Activated naive CD4-positive, alpha-beta T cell treated with anti-CD3 and anti-CD28 coated beads, Interleukin-2, amount 50 U/mL, for 72 hours (primary cell): ENCODE measurements at regions not wholly inside any gene's neighbourhood (a gene's known extent, or its start where the extent isn't known, plus 50 kb on each side); places are given as distances from the start of the nearest gene placed in this dataset.
"Not testable (repeated sequence)": the region's sequence is repeated elsewhere in the genome, so short reads cannot be mapped to it uniquely, and the experiment has no call there.

ENCODE experiments used
- ATAC-seq, 2 donors: fragments of 150-1000 bp; cut with Tn5 transposase; 2 replicates each; pipeline ENCODE4 v1.10.0; 2021; ENCODE audit warnings: mild to moderate bottlenecking in 2 of 2, moderate library complexity in 2 of 2
- DNase-seq, 2 donors: peaks; one replicate each; pipeline ENCODE4 v3.0.0; 2021 to 2022; ENCODE audit warnings: low spot score in 2 of 2
- H3K27ac Mint-ChIP-seq, 2 donors: one replicate each; pipeline ENCODE4 v1.8.0; 2022; ENCODE audit warnings: mild to moderate bottlenecking in 2 of 2, mixed read lengths in 2 of 2
- H3K36me3 Mint-ChIP-seq, 2 donors: one replicate each; pipeline ENCODE4 v1.8.0; 2022; ENCODE audit warnings: mixed read lengths in 2 of 2
- H3K9me3 Mint-ChIP-seq, 2 donors: one replicate each; pipeline ENCODE4 v1.8.0; 2022; ENCODE audit warnings: mixed read lengths in 2 of 2

- DNase-seq (no peak), ATAC-seq (no peak)
- H3K27ac Mint-ChIP-seq: no peak overlapping the region
- H3K36me3 Mint-ChIP-seq: no peaks in the 10 kb centered on the region
- peaks cover 6 to 17% of the 10 kb centered on the region in 2 donors for H3K9me3 Mint-ChIP-seq
Measured at GRCh38 chr10:109105725-109106124, 817.6 kb downstream of the XPNPEP1 start.

- DNase-seq (no peak), ATAC-seq (no peak)
- H3K9me3 Mint-ChIP-seq: peaks cover 9 to 18% of the 10 kb centered on the region in 2 donors
- no peak overlapping the region for H3K27ac Mint-ChIP-seq
- H3K36me3 Mint-ChIP-seq: no peaks in the 10 kb centered on the region
Measured at GRCh38 chr10:109104806-109105205, 818.5 kb downstream of the XPNPEP1 start.

- peaks cover 9 to 13% of the 10 kb centered on the region in 2 donors for H3K9me3 Mint-ChIP-seq
- no peak for ATAC-seq
- H3K27ac Mint-ChIP-seq: no peak overlapping the region
- no peaks in the 10 kb centered on the region for H3K36me3 Mint-ChIP-seq
- DNase-seq: no peak
Measured at GRCh38 chr10:109103278-109103677, 820.0 kb downstream of the XPNPEP1 start.

GRCh38 chr10:109089779-109090178 lies 833.5 kb downstream of the XPNPEP1 start:
- DNase-seq: no peak
- ATAC-seq: no peak

GRCh38 chr10:109071539-109071938 lies 851.8 kb downstream of the XPNPEP1 start:
- H3K27ac Mint-ChIP-seq: no peak overlapping the region
- ATAC-seq (no peak), DNase-seq (no peak)
- H3K36me3 Mint-ChIP-seq: no peaks in the 10 kb centered on the region
- H3K9me3 Mint-ChIP-seq: peaks cover 30 to 37% of the 10 kb centered on the region in 2 donors

More at GRCh38 chr10:109089779-109090178, 833.5 kb downstream of the XPNPEP1 start:
- Mint-ChIP-seq H3K9me3 (peaks cover 9 to 25% of the 10 kb centered on the region in 2 donors), H3K27ac (no peak overlapping the region), H3K36me3 (no peaks in the 10 kb centered on the region)

DNA sequence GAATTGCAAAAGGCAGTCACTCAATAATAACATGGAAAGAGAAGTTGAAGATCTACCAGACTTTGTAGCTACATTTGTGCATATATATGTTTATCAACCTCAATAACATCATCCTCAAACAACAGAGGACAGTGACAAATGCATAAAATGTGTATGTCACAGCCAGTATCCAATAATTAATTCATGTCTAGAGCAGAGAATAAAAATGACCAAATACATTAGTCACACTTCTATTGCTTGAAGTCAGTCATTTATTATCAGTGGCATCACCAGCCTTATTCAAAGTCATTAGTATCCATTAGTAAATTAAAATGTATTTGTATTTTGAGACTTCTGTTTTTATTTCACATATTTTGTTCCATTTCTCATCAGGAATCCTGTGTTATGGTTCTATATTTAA lies 852.8 kb downstream of the XPNPEP1 start:
- H3K9me3 Mint-ChIP-seq: peaks cover 34 to 42% of the 10 kb centered on the region in 2 donors
- no peaks in the 10 kb centered on the region for H3K36me3 Mint-ChIP-seq
- DNase-seq (no peak), ATAC-seq (no peak)
- no peak overlapping the region for H3K27ac Mint-ChIP-seq

DNA sequence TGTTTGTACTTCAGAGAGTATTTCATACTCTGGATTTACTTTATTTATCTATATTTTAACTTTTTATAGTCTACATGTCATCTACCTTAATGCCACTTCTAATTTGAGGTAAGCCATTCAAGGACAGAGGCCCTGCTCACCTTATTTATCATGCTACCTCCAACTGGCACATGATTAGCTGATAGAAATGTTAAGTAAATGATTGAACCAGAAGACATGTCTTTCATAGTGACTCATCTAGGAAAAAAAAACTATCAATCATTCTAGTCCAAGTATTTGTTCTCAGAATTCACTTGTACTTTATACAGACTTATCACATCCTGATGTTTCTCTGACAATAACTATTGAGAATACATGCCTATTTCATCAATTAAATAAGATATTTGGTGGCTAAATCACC lies 856.3 kb downstream of the XPNPEP1 start:
- ATAC-seq: no peak
- no peak overlapping the region for H3K27ac Mint-ChIP-seq
- H3K36me3 Mint-ChIP-seq: no peaks in the 10 kb centered on the region
- H3K9me3 Mint-ChIP-seq: peaks cover 27 to 29% of the 10 kb centered on the region in 2 donors
- DNase-seq: no peak

GRCh38 chr10:109065821-109066220 lies 857.5 kb downstream of the XPNPEP1 start:
- no peak overlapping the region for H3K27ac Mint-ChIP-seq
- no peak for DNase-seq
- H3K9me3 Mint-ChIP-seq: peaks cover 23 to 29% of the 10 kb centered on the region in 2 donors
- ATAC-seq: no peak
- H3K36me3 Mint-ChIP-seq: no peaks in the 10 kb centered on the region

GRCh38 chr10:109062371-109062770 lies 860.9 kb downstream of the XPNPEP1 start:
- Mint-ChIP-seq H3K27ac (no peak overlapping the region), H3K9me3 (peaks cover 8 to 13% of the 10 kb centered on the region in 2 donors), H3K36me3 (no peaks in the 10 kb centered on the region)
- ATAC-seq: no peak
- DNase-seq: no peak

DNA sequence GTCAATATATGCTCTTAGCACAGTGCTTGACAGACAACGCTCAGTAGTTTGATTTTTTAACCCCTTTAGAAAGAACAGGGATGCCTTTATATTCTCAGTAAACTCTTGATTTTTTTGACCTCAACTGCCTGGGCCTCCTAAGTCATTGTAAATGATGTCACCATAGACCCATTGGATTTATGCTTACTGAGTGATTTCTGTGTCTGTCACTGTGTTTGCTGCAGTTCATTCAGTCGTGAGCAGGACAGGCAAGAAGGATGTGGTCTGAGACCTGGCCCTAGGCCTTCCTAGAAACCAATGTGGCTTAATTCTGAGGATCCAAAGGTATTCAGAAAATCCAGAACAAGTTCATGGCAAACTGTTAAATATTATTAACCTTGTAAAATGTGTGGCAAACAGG lies 868.1 kb downstream of the XPNPEP1 start:
- no peak for DNase-seq
- Mint-ChIP-seq H3K9me3 (peaks cover 4 to 9% of the 10 kb centered on the region in 2 donors), H3K27ac (no peak overlapping the region), H3K36me3 (no peaks in the 10 kb centered on the region)
- ATAC-seq: no peak

DNA sequence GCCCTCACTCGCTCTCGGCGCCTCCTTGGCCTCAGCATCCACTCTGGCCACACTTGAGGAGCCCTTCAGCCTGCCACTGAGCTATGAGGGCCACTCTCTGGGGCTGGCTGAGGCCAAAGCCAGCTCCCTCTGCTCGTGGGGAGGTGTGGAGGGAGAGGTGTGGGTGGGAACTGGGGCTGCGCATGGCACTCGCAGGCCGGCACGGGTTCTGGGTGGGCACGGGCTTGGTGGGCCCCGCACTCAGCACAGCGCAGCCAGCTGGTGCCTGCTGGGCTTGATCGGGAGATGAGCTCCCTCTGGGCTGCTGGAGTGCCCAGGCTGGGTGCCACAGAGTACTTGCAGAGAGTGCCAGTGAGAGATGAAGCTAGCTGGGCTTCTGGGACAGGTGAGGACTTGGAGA lies 875.5 kb downstream of the XPNPEP1 start:
- no peak overlapping the region for H3K27ac Mint-ChIP-seq
- ATAC-seq (no peak), DNase-seq (no peak)
- peaks cover 13 to 17% of the 10 kb centered on the region in 2 donors for H3K9me3 Mint-ChIP-seq
- H3K36me3 Mint-ChIP-seq: no peaks in the 10 kb centered on the region

DNA sequence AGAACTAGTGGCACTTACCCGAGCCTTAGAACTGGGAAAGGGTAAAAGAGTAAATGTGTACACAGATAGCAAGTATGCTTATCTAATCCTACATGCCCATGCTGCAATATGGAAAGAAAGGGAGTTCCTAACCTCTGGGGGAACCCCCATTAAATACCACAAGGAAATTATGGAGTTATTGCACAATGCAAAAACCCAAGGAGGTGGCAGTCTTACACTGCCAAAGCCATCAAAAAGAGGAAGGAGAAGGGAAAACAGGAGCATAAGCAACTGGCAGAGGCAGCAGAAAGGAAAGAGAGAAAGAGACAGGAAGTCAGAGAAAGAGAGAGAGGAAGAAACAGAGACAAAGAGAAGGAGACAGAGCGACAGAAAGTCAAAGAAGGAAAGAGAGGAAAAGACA lies 876.9 kb downstream of the XPNPEP1 start:
- H3K27ac Mint-ChIP-seq: peak overlapping the region in 1 of 2 donors; percentile 37
- H3K36me3 Mint-ChIP-seq, ATAC-seq, DNase-seq: not testable (repeated sequence)
- H3K9me3 Mint-ChIP-seq: peaks cover 11 to 22% of the 10 kb centered on the region in 2 donors

- Mint-ChIP-seq H3K27ac (no peak overlapping the region), H3K9me3 (peaks cover 10 to 12% of the 10 kb centered on the region in 2 donors), H3K36me3 (no peaks in the 10 kb centered on the region)
- ATAC-seq (no peak), DNase-seq (no peak)
Measured at GRCh38 chr10:109040622-109041021, 882.7 kb downstream of the XPNPEP1 start.

DNA sequence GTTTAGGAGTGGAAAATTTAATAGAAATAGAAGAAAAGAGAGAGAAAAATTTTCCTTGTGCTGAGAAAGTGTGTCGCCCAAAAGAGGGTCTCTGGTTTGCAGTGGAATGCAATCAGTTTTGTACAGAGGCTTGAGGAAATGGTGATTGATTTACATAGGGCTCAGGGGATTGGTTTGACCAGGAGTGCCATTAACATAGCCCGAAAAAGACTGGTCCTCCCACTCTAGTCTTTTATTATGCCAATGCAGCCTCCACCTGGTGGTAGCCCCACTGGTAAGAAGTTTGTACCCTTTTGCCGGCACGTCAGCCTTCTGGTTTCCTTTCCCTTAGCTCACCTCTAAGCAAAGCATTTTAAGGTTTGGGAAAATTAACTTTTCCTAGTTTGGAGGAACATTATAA lies 885.3 kb downstream of the XPNPEP1 start:
- Mint-ChIP-seq H3K36me3 (no peaks in the 10 kb centered on the region), H3K27ac (no peak overlapping the region), H3K9me3 (peaks cover 11 to 12% of the 10 kb centered on the region in 2 donors)
- DNase-seq (no peak), ATAC-seq (no peak)

GRCh38 chr10:109030581-109031210 lies 892.6 kb downstream of the XPNPEP1 start:
- peaks cover 9 to 11% of the 10 kb centered on the region in 2 donors for H3K9me3 Mint-ChIP-seq
- no peak for ATAC-seq

GRCh38 chr10:109029870-109030269 lies 893.4 kb downstream of the XPNPEP1 start:
- ATAC-seq: no peak
- Mint-ChIP-seq H3K27ac (no peak overlapping the region), H3K9me3 (peaks cover 9 to 11% of the 10 kb centered on the region in 2 donors), H3K36me3 (no peaks in the 10 kb centered on the region)
- DNase-seq: no peak

More at GRCh38 chr10:109030581-109031210, 892.6 kb downstream of the XPNPEP1 start:
- DNase-seq: no peak
- Mint-ChIP-seq H3K27ac (no peak overlapping the region), H3K36me3 (no peaks in the 10 kb centered on the region)

- no peak overlapping the region for H3K27ac Mint-ChIP-seq
Measured at GRCh38 chr10:109027534-109028185, 895.7 kb downstream of the XPNPEP1 start.

DNA sequence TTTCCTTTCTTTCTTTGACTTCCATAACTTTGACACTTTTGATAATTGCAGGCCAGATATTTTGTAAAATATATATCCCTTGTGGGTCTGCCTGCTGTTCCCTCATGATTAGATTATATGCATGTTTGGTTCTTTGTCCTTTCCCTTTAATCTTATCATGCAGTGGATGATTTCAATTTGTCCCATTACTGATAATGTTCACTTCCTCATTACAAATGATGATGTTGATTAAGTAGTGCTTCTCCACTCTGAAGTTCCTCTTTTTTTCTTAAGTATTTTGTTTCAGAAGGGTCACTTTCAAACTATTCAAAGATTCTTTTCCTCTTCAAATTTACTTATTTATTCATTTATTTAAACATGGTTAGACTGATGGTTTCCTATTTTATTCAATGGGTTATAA lies 898.1 kb downstream of the XPNPEP1 start:
- H3K9me3 Mint-ChIP-seq: peaks cover 0 to 9% of the 10 kb centered on the region in 2 donors
- no peaks in the 10 kb centered on the region for H3K36me3 Mint-ChIP-seq
- no peak for ATAC-seq
- DNase-seq: no peak
- H3K27ac Mint-ChIP-seq: no peak overlapping the region

More at GRCh38 chr10:109027534-109028185, 895.7 kb downstream of the XPNPEP1 start:
- no peak for ATAC-seq
- H3K9me3 Mint-ChIP-seq: peaks cover 8 to 12% of the 10 kb centered on the region in 2 donors
- DNase-seq: no peak
- H3K36me3 Mint-ChIP-seq: no peaks in the 10 kb centered on the region
